HG03521 (cell line): ENCODE measurements at regions not wholly inside any gene's neighbourhood (a gene's known extent, or its start where the extent isn't known, plus 50 kb on each side); places are given as distances from the start of the nearest gene placed in this dataset.

Experiments used
- ATAC-seq: cut with Tn5 transposase; IDR thresholded peaks from one replicate; pipeline ENCODE4 v1.9.1; 2021; ENCODE audit warnings: mild to moderate bottlenecking, moderate library complexity; ENCODE audit not compliant: unreplicated experiment

- peak; percentile 86 for ATAC-seq
Measured at GRCh38 chr16:66315210-66315825, 51.2 kb upstream of the CDH5 start.

GRCh38 chr16:66311306-66311705 lies 55.2 kb upstream of the CDH5 start:
- ATAC-seq = no peak

DNA sequence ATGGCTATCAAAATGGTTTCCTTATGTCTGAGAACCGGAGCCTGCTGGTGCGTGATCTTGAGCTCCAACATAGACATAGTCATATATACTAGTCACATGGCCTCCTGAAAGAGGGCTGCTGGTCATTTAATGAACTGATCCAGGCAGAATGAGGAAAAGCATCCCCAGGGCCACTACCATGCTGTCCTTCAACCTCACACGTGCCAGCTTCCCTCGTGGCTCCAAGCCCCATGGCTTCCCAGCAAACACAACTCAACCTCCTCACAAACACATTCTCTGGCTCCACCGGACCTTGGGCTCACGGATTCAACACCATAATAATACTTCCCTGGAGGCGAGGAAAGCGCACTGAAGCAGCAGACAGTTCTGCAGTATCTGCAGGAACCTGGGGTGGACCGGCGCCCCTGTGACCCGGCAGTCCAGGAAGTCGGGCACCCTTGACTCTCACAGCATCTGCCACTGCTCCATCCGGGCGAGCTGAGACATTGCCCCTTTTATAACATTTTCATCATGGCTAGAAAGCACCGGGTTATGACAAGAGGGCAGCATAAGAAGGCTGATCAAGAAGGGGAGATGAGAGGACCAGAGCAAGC lies 57.2 kb upstream of the CDH5 start:
- no peak for ATAC-seq

- ATAC-seq = no peak
Measured at GRCh38 chr16:66308096-66308495, 58.4 kb upstream of the CDH5 start.

DNA sequence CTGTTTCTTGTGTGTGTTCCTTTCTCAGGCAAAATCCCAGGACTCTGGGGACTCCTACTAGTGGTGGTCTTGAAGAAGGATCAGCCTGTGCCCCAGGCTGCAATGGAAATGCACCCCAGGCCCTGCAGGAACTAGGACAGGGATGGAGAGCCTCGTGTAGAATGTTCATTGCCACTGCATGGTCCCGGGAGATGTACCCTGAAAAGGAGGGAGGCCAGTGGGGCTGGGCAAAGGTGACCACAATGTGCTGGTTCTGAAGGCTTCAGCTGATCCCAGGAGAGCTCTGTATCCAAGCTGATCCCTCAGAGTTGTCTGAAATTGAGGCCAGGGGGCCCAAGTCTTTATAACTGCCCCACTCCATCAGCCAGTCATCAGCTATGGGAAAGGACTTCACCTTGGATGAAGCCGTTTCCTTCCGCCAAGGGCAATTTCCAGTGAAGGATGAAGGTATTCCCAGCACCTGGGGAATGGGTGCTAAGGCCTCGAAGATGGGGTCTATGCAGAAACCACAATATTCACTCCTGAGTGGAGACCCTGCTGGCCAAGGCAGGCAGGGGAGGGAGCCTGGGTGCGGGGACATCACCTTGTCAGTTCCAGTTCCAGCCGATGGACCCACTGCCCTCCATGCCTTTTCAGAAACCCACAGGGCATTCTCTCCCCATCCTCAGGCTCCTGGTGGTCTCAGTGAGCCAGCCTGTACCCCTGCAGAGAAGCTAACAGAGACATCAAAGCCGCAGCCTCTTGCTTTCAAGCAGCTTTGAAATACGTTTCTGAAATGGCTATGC lies 59.9 kb upstream of the CDH5 start:
- no peak for ATAC-seq

- no peak for ATAC-seq
Measured at GRCh38 chr16:66304961-66305360, 61.5 kb upstream of the CDH5 start.

DNA sequence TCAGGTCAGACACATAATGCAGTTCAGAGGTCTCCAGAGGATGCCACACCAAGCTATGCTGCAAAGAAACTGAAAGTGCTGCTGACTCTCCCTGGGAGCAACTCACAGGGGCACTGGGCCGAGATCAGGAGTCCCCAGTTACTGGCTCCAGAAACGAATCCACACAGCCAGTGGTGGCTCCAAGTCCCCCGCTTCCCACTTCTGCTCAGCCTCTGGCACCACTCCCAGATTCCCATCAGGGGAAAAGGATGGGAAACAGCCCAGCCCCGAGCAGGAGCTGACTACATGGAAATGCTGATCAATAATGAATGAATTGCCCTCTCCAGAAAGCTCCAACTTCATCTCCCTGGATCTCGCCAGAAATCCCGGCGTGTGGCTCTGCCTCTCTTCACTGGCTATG lies 62.3 kb upstream of the CDH5 start:
- no peak for ATAC-seq

- no peak for ATAC-seq
Measured at GRCh38 chr16:66300501-66300900, 66.0 kb upstream of the CDH5 start.

- ATAC-seq = no peak
Measured at GRCh38 chr16:66300037-66300436, 66.5 kb upstream of the CDH5 start.

DNA sequence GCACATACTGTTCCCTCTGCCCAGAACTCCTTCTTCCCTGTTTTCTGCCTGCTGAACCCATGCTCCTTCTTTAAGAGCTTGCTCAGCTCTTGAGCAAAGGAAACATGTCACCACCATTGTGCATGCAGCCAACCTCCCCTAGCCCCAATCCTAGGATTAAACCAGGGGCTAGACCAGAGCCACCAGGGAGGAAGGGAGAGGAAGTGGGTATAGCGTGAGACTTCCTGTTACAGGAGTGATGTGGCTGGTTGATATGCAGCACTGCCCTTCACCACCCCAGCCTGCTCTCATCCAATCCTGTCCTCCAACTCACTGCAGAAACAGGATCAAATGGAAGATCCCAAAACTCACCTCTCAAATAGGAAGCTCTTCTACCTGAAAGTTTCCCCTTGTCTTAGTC lies 67.1 kb upstream of the CDH5 start:
- ATAC-seq = no peak

DNA sequence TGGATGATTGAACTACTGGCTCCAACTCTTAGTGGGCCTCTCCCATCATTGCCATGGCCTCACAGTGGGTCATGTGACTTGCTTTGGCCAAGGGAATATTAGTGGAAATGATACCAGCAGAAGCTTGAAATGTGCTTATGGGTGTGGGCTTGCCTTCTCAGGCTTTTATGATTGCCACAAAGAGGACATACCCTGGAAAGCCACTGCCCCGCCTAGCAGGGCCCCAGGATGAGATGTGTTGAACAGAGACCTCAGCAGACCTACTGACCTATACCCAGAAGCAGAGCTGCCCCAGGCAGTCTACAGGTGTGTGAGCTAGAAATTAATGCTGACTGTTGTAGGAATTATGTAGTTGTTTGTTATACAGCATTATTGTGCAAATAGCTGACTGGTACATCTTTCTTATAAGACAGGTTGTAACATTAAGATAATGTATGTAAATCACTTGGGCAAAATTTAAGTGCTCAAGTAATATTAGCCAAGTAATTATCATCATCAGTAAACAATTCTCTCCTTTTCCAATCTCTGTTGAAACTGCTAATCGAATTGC lies 67.8 kb upstream of the CDH5 start:
- no peak for ATAC-seq

DNA sequence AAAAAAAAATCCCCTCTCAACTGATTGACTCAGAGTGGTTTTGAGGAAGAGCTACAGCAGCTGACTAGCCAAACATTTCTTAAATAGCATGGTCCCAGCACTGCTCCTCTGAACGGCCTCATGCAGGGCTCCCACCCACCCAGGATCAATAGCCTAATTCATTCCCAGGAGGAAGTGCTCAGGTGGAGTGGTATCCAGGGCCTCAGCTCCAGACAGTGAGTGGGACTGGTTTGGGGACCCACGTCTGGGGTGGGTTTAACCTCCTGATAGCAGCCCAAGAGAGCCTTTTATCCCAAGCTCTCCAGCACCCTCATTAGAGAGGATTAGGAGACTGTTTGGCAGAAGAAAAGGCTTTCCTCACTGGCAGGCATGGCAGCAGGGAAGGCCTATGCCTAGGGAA lies 68.5 kb upstream of the CDH5 start:
- ATAC-seq = no peak

- ATAC-seq = no peak
Measured at GRCh38 chr16:66296591-66296990, 69.9 kb upstream of the CDH5 start.

- ATAC-seq = no peak
Measured at GRCh38 chr16:66295761-66296546, 70.5 kb upstream of the CDH5 start.

GRCh38 chr16:66295213-66295612 lies 71.3 kb upstream of the CDH5 start:
- no peak for ATAC-seq

DNA sequence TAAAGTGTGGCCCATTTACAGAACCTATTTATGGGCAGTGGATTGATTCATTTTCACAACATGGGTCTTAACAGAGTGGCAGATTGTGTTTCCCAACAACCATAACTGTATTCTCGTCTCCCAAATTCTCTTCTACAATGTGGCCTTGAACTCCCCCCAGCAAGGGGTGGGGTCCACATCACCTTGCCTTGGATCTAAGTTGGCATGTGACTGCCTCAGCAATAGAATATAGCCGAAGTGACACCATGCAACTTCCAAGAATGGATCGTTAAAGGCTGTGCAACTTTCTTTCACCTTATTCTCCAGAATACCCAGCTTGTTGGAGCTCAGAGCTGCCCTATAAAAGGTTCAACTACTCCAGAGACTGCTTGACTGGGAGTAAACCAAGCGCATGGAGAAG lies 72.0 kb upstream of the CDH5 start:
- no peak for ATAC-seq

- ATAC-seq = no peak
Measured at GRCh38 chr16:66293932-66294331, 72.6 kb upstream of the CDH5 start.

DNA sequence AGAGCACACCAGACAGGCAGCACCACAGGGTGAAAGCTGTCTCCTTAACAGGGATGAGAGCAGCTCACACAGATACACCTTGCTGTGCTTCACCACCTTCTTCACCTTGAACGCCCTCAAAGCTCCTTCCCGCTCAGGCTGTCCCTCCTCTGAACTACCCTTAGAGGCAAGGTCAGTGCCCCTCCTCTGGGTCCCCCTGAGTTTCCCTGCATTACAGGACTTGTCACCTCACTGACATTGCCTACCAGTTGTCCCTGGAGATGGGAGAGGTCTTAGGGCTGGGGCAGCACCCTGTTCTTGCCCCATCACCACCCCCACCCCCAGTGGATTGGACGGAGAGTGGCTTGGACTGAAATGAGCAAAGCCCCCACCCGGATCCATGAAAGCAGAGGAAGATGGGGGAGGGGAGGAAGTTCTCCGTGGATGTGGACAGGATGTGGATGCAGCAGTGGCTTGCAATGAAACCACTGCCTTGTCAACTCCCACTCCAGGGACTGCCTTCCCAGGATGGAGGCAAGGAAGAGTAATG lies 73.2 kb upstream of the CDH5 start:
- ATAC-seq = no peak

DNA sequence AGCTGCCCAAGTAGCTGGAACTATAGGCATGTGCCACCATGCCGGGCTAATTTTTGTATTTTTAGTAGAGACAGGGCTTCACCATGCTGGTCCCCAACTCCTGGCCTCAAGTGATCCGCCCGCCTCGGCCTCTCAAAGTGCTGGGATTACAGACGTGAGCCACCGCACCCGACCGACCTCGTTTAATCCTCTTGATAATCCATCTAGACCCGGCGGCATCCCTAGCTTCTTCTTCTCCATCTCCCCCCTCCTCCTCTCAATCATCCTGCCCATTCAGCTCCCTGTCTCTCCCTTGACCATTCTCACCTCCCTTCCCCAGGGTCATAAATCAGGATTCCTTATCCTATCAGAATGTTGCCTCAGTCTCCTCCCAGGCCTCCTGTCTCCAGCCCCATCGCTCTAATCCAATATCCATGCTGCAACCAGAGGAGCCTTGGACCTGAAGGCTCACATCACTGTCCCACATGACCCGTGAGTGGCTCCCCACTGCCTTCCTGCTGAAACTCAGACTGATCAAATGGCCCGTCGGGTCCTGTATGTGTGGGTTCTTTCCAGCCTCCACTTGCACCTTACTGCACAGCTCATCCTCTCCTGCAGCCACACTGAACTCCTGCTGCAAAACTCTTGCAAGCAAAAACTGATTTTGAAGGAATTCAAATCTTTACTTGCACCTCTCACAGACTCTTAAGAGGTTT lies 74.1 kb upstream of the CDH5 start:
- no peak for ATAC-seq

- no peak for ATAC-seq
Measured at GRCh38 chr16:66291833-66292232, 74.7 kb upstream of the CDH5 start.
